Kidney epithelial cell (primary cell): ENCODE measurements at regions not wholly inside any gene's neighbourhood (a gene's known extent, or its start where the extent isn't known, plus 50 kb on each side); places are given as distances from the start of the nearest gene placed in this dataset.

Experiments
- DNase-seq: peaks from one replicate; pipeline ENCODE4 v3.0.0-alpha.2; 2010; ENCODE audit warnings: low read depth
- H3K27me3 ChIP-seq: 2 replicates; pipeline ENCODE4 v1.6.0; 2011; ENCODE audit warnings: low read length; ENCODE audit not compliant: control insufficient read depth, insufficient read depth
- H3K36me3 ChIP-seq: 2 replicates; pipeline ENCODE4 v1.5.1; 2011; ENCODE audit warnings: low read length; ENCODE audit not compliant: control insufficient read depth, insufficient read depth
- H3K4me3 ChIP-seq: 2 replicates; pipeline ENCODE4 v1.5.1; 2011; ENCODE audit warnings: low read depth, mild to moderate bottlenecking, control low read depth, low read length
- CTCF ChIP-seq: IDR thresholded peaks from 2 replicates; pipeline ENCODE4 v1.5.1; 2011; ENCODE audit warnings: mild to moderate bottlenecking, moderate library complexity, low read length, control low read depth, inconsistent platforms; ENCODE audit not compliant: insufficient read depth, poor library complexity, severe bottlenecking

- Histone ChIP-seq H3K4me3 (no peak overlapping the region), H3K36me3 (no peaks in the 10 kb centered on the region), H3K27me3 (no peaks in the 10 kb centered on the region)
- TF ChIP-seq CTCF, result no peak
- no peak for DNase-seq
These were observed 1044.5 kb upstream of the CDH8 start for GRCh38 chr16:63080746-63081145.

GRCh38 chr16:63069047-63069446, 1032.8 kb upstream of the CDH8 start:
- H3K36me3 ChIP-seq, result no peaks in the 10 kb centered on the region
- H3K4me3 ChIP-seq, result no peak overlapping the region
- no peaks in the 10 kb centered on the region for H3K27me3 ChIP-seq
- DNase-seq, result no peak
- no peak for TF ChIP-seq CTCF

- Histone ChIP-seq H3K36me3 (no peaks in the 10 kb centered on the region), H3K4me3 (no peak overlapping the region), H3K27me3 (no peaks in the 10 kb centered on the region)
- no peak for DNase-seq
- TF ChIP-seq CTCF, result no peak
These were observed 1030.9 kb upstream of the CDH8 start for GRCh38 chr16:63067141-63067540.

GRCh38 chr16:63066552-63066951, 1030.3 kb upstream of the CDH8 start:
- DNase-seq, result no peak
- Histone ChIP-seq H3K27me3 (no peaks in the 10 kb centered on the region), H3K4me3 (no peak overlapping the region), H3K36me3 (no peaks in the 10 kb centered on the region)
- TF ChIP-seq CTCF, result no peak

GRCh38 chr16:63061319-63061718, 1025.1 kb upstream of the CDH8 start:
- H3K36me3 ChIP-seq, result no peaks in the 10 kb centered on the region
- no peaks in the 10 kb centered on the region for H3K27me3 ChIP-seq
- DNase-seq, result no peak
- no peak for TF ChIP-seq CTCF
- H3K4me3 ChIP-seq, result no peak overlapping the region

- DNase-seq, result no peak
- no peak for TF ChIP-seq CTCF
- no peaks in the 10 kb centered on the region for H3K36me3 ChIP-seq
- no peak overlapping the region for H3K4me3 ChIP-seq
- no peaks in the 10 kb centered on the region for H3K27me3 ChIP-seq
These were observed 1023.4 kb upstream of the CDH8 start for GRCh38 chr16:63059676-63060075.
